ENCODE measurements at regions not wholly inside any gene's neighbourhood (a gene's known extent, or its start where the extent isn't known, plus 50 kb on each side); places are given as distances from the start of the nearest gene placed in this dataset.

DNA sequence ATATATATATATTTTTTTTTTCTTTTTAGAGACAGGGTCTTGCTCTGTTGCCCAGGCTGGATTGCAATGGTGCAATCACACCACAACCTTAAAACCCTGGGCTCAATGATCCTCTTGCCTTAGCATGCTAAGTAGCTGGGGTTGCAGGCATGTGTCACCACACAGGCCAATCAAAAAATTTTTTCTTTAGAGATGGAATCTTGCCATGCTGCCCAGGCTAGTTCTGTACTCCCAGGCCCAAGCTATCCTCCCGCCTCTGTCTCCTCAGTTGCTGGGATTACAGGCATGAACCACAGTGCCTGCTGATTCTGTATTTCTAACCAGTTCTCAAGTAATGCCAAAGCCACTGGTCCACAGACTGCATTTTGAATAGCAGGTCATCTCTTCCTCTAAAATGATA lies 291.3 kb upstream of the ZPLD1 start:
- Histone ChIP-seq H3K36me3 (ENCODE audit: insufficient read depth, low read length) (no peaks in the 10 kb centered on the region), H2AFZ (ENCODE audit: low read length) (no peak overlapping the region), H3K9me2 (replicated peaks; ENCODE audit: low read depth, low read length) (no peaks in the 10 kb centered on the region), H3F3A (ENCODE audit: low read depth) (no peaks in the 10 kb centered on the region), H4K20me1 (ENCODE audit: insufficient read depth, low read length, poor library complexity, severe bottlenecking) (no peaks in the 10 kb centered on the region), H3K4me3 (ENCODE audit: low read length, poor library complexity, severe bottlenecking) (no peak overlapping the region), H3K9me3 (ENCODE audit: insufficient read depth, low read depth, low read length) (no peaks in the 10 kb centered on the region), H3K4me2 (ENCODE audit: low read depth, low read length, poor library complexity, severe bottlenecking) (no peak overlapping the region), H3K27me3 (ENCODE audit: insufficient read depth, low read length, poor library complexity, severe bottlenecking) (no peaks in the 10 kb centered on the region), H3K79me2 (ENCODE audit: insufficient read depth, low read length) (no peaks in the 10 kb centered on the region), H3K4me1 (ENCODE audit: insufficient read depth, low read length, poor library complexity, severe bottlenecking) (no peaks in the 10 kb centered on the region), H3K9ac (ENCODE audit: low read depth, low read length, poor library complexity, severe bottlenecking) (no peak overlapping the region)
- no peak for TF ChIP-seq EZH2phosphoT487 (IDR thresholded peaks at IDR 0.05; ENCODE audit: borderline replicate concordance)
- TF ChIP-seq, protein P1, sequence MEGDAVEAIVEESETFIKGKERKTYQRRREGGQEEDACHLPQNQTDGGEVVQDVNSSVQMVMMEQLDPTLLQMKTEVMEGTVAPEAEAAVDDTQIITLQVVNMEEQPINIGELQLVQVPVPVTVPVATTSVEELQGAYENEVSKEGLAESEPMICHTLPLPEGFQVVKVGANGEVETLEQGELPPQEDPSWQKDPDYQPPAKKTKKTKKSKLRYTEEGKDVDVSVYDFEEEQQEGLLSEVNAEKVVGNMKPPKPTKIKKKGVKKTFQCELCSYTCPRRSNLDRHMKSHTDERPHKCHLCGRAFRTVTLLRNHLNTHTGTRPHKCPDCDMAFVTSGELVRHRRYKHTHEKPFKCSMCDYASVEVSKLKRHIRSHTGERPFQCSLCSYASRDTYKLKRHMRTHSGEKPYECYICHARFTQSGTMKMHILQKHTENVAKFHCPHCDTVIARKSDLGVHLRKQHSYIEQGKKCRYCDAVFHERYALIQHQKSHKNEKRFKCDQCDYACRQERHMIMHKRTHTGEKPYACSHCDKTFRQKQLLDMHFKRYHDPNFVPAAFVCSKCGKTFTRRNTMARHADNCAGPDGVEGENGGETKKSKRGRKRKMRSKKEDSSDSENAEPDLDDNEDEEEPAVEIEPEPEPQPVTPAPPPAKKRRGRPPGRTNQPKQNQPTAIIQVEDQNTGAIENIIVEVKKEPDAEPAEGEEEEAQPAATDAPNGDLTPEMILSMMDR (conservative IDR thresholded peaks at IDR 0.05; ENCODE audit: low read length) = no peak

DNA sequence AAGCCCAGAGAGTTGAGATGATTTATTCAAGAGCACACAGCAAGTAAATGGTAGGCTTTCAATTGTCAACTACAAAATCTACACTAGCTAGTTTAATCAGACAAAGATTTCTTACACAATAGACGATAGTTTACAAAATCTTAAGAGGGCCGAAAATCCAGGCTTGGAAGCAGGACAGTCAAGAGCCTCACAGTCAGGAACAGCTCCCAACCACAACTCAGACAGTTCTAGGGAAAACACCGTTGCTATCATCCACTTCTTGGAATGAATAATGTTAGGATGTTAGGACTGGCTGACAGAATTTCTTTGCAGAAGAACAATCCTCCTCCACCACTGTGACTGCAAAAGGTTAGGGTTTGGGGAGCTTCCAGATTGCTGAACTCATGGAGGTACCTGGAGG lies 290.8 kb upstream of the ZPLD1 start:
- Histone ChIP-seq H3K4me2 (ENCODE audit: low read depth, low read length, poor library complexity, severe bottlenecking) (no peak overlapping the region), H3K9me2 (replicated peaks; ENCODE audit: low read depth, low read length) (no peaks in the 10 kb centered on the region), H3F3A (ENCODE audit: low read depth) (no peaks in the 10 kb centered on the region), H3K27me3 (ENCODE audit: insufficient read depth, low read length, poor library complexity, severe bottlenecking) (no peaks in the 10 kb centered on the region), H3K9ac (ENCODE audit: low read depth, low read length, poor library complexity, severe bottlenecking) (no peak overlapping the region), H3K9me3 (ENCODE audit: insufficient read depth, low read depth, low read length) (no peaks in the 10 kb centered on the region), H2AFZ (ENCODE audit: low read length) (no peak overlapping the region), H3K79me2 (ENCODE audit: insufficient read depth, low read length) (no peaks in the 10 kb centered on the region), H4K20me1 (ENCODE audit: insufficient read depth, low read length, poor library complexity, severe bottlenecking) (no peaks in the 10 kb centered on the region), H3K4me1 (ENCODE audit: insufficient read depth, low read length, poor library complexity, severe bottlenecking) (peaks cover 4% of the 10 kb centered on the region), H3K4me3 (ENCODE audit: low read length, poor library complexity, severe bottlenecking) (no peak overlapping the region), H3K36me3 (ENCODE audit: insufficient read depth, low read length) (no peaks in the 10 kb centered on the region)
- TF ChIP-seq, protein P1 (conservative IDR thresholded peaks at IDR 0.05; ENCODE audit: low read length) = no peak
- no peak for TF ChIP-seq EZH2phosphoT487 (IDR thresholded peaks at IDR 0.05; ENCODE audit: borderline replicate concordance)

DNA sequence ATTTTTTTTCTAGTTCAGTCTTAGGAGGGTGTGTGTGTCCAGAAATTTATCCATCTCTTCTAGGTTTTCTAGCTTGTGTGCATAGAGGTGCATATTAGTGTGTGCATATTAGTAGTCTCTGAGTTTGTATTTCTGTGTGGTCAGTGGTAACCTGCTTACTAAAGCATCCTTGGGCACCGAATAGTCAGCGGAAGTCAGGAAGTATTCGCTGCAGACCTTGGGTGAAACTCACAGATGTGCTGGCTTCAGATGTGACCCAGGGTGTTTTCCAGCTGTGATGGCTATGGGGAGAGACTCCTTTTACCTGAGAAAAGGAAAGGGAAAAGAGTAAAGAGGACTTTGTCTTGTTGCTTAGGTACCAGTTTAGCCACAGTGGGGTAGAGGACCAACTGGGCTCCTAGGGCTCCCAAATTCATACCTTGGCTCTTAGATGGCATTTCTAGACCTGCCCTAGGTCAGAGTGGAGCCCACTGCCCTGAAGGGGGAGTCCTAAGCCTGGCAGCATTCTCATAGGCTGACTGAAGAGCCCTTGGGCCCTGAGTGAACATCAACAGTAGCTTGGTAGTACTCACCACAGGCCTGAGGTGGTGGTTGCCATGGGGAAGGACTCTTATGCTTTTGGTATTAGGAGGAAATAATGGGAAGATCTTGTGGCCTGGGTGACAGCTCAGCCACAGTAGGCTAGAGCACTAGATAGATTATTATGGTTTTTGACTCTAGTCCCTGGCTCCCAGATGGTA lies 286.0 kb upstream of the ZPLD1 start:
- Histone ChIP-seq H3K79me2 (ENCODE audit: insufficient read depth, low read length) (no peaks in the 10 kb centered on the region), H3K36me3 (ENCODE audit: insufficient read depth, low read length) (no peaks in the 10 kb centered on the region), H3F3A (ENCODE audit: low read depth) (no peaks in the 10 kb centered on the region), H3K9me3 (ENCODE audit: insufficient read depth, low read depth, low read length) (peaks cover 12% of the 10 kb centered on the region; the same call in 1 of the 2 replicates), H3K27me3 (ENCODE audit: insufficient read depth, low read length, poor library complexity, severe bottlenecking) (no peaks in the 10 kb centered on the region), H3K9ac (ENCODE audit: low read depth, low read length, poor library complexity, severe bottlenecking) (no peak overlapping the region), H2AFZ (ENCODE audit: low read length) (no peak overlapping the region), H3K4me3 (ENCODE audit: low read length, poor library complexity, severe bottlenecking) (no peak overlapping the region), H4K20me1 (ENCODE audit: insufficient read depth, low read length, poor library complexity, severe bottlenecking) (no peaks in the 10 kb centered on the region), H3K4me1 (ENCODE audit: insufficient read depth, low read length, poor library complexity, severe bottlenecking) (peaks cover 15% of the 10 kb centered on the region), H3K9me2 (replicated peaks; ENCODE audit: low read depth, low read length) (no peaks in the 10 kb centered on the region), H3K4me2 (ENCODE audit: low read depth, low read length, poor library complexity, severe bottlenecking) (no peak overlapping the region)
- TF ChIP-seq, protein P1 (conservative IDR thresholded peaks at IDR 0.05; ENCODE audit: low read length) = peak; percentile 41
- TF ChIP-seq EZH2phosphoT487 (IDR thresholded peaks at IDR 0.05; ENCODE audit: borderline replicate concordance) = no peak

All from Loucy (cell line).